Fibroblast of lung (primary cell): ENCODE measurements at regions not wholly inside any gene's neighbourhood (a gene's known extent, or its start where the extent isn't known, plus 50 kb on each side); places are given as distances from the start of the nearest gene placed in this dataset.

ENCODE experiments used
- EZH2 ChIP-seq: IDR thresholded peaks from 2 replicates; pipeline ENCODE4 v1.5.1; 2012; ENCODE audit warnings: low read length, control low read depth, mild to moderate bottlenecking; ENCODE audit errors: missing control alignments
- TF ChIP-seq, protein P1 (sequence below), 2 donors: IDR thresholded peaks in 1 of 2; conservative IDR thresholded peaks in 1 of 2; 1 replicate in 1 of 2; 2 replicates in 1 of 2; pipeline ENCODE4 v1.5.1; 2011 to 2012; ENCODE audit warnings: low read length in 2 of 2, control low read depth in 1 of 2, inconsistent platforms in 1 of 2, low read depth in 1 of 2, mild to moderate bottlenecking in 1 of 2

DNA sequence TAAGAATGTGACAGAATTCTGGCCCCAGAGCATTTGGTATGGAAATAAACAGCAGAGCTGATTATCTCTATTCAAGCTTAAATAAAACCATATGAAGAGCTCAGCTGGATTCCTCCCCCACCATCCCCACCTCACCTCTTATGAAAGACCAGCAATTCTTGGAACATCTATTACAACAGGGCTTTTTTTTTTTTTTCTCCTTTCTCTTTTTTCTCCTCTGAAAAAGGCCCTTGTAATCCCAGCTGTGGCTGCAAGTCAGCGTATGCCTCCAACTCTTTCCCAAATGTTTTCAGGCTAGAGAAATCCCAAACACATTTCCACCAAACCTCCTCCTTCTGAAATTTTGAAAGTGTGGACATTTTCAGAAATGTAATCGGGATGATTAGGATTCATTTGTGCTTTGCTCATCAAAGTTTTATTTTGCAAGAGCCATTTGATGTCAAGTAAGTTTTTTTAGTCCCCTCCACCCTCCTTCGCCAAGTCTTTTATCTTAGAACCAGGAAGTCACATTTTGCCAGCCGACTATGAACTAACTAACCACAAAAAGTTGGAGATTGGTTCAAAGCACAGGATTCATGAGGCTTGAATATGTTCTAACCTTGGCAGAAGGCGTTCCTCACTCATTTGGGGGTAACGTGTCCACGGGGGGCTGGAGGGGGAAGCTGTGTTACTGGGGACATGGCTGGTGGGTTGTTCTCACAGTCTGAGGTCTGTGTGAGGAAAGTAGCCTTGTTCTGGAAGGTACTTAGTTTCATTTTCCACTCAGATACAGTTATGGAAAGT is 142.0 kb upstream of the PDZRN3 start:
- TF ChIP-seq, protein P1, sequence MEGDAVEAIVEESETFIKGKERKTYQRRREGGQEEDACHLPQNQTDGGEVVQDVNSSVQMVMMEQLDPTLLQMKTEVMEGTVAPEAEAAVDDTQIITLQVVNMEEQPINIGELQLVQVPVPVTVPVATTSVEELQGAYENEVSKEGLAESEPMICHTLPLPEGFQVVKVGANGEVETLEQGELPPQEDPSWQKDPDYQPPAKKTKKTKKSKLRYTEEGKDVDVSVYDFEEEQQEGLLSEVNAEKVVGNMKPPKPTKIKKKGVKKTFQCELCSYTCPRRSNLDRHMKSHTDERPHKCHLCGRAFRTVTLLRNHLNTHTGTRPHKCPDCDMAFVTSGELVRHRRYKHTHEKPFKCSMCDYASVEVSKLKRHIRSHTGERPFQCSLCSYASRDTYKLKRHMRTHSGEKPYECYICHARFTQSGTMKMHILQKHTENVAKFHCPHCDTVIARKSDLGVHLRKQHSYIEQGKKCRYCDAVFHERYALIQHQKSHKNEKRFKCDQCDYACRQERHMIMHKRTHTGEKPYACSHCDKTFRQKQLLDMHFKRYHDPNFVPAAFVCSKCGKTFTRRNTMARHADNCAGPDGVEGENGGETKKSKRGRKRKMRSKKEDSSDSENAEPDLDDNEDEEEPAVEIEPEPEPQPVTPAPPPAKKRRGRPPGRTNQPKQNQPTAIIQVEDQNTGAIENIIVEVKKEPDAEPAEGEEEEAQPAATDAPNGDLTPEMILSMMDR (conservative IDR thresholded peaks at IDR 0.05 in 1 of 2, IDR thresholded peaks at IDR 0.05 in 1 of 2; ENCODE audit: low read depth in 1 of 2, low read length in 2 of 2) = no peak
- TF ChIP-seq EZH2 = no peak
